Smooth muscle cell (in vitro differentiated cells): ENCODE measurements at regions not wholly inside any gene's neighbourhood (a gene's known extent, or its start where the extent isn't known, plus 50 kb on each side); places are given as distances from the start of the nearest gene placed in this dataset.

Experiments
- DNase-seq: peaks from one replicate; lab custom pipeline; 2025; ENCODE audit not compliant: unreplicated experiment; lab: John Stamatoyannopoulos, UW
- H2AFZ ChIP-seq: fragments of 200-600 bp; sonication (generic); 2 replicates; pipeline ENCODE4 v1.6.0; 2016; ENCODE audit warnings: antibody characterized with exemption, low read depth, mild to moderate bottlenecking
- H3F3A ChIP-seq: fragments of 200-600 bp; sonication (generic); 2 replicates; pipeline ENCODE4 v1.6.0; 2017; ENCODE audit warnings: antibody characterized with exemption, low read depth
- H3K27ac ChIP-seq: fragments of 200-600 bp; sonication (generic); 2 replicates; pipeline ENCODE4 v1.5.1; 2016; ENCODE audit warnings: low read depth, mild to moderate bottlenecking
- H3K27me3 ChIP-seq: fragments of 200-600 bp; sonication (generic); 2 replicates; pipeline ENCODE4 v1.6.1; 2016; ENCODE audit warnings: low read depth, mild to moderate bottlenecking
- H3K36me3 ChIP-seq: fragments of 200-600 bp; sonication (generic); 2 replicates; pipeline ENCODE4 v1.5.1; 2016; ENCODE audit warnings: low read depth
- H3K4me1 ChIP-seq: fragments of 200-600 bp; sonication (generic); 2 replicates; pipeline ENCODE4 v1.5.1; 2016; ENCODE audit warnings: low read depth
- H3K4me2 ChIP-seq: fragments of 200-600 bp; sonication (generic); 2 replicates; pipeline ENCODE4 v1.6.0; 2016; ENCODE audit warnings: mild to moderate bottlenecking
- H3K4me3 ChIP-seq: fragments of 200-600 bp; sonication (generic); 2 replicates; pipeline ENCODE4 v1.5.1; 2016; ENCODE audit warnings: mild to moderate bottlenecking
- H3K79me2 ChIP-seq: fragments of 200-600 bp; sonication (generic); 2 replicates; pipeline ENCODE4 v1.6.0; 2016; ENCODE audit warnings: low read depth, mild to moderate bottlenecking
- H3K9ac ChIP-seq: fragments of 200-600 bp; sonication (generic); 2 replicates; pipeline ENCODE4 v1.6.0; 2016; ENCODE audit warnings: low read depth
- H3K9me3 ChIP-seq: fragments of 200-600 bp; sonication (generic); replicated peaks from 2 replicates; pipeline ENCODE4 v1.5.1; 2016; ENCODE audit warnings: low read depth
- H4K20me1 ChIP-seq: fragments of 200-600 bp; sonication (generic); 2 replicates; pipeline ENCODE4 v1.6.0; 2016; ENCODE audit warnings: low read depth
- WGBS: methylation state at CpG from one replicate; pipeline ENCODE4 v1.1.7; 2016; ENCODE audit warnings: low lambda C conversion rate; 5-methylcytosine and 5-hydroxymethylcytosine counted together
- TF ChIP-seq, protein P1 (sequence below): fragments of 200-600 bp; sonication (generic); IDR thresholded peaks from 2 replicates; pipeline ENCODE4 v1.5.1; 2017; ENCODE audit warnings: borderline replicate concordance, mild to moderate bottlenecking, antibody characterized with exemption; ENCODE audit not compliant: insufficient read depth, poor library complexity, severe bottlenecking

DNA sequence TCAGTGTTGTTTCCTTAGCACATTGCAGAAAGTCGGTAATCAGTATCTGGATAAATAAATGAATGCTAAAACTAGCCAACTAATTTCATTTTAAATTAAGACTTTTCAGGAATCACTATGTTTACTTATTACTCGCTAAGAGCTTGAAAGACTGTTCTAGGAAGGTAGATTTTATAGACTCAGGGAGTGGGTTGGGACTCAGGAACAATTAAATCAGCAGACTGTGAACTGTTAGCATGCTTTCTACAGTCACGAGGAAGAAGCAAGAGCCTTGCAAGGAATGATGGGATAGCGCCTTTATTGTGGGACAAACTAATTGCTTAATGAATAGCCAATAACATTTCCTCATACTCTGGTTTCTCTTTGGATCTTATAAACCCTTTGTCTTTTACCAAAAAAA lies 183.2 kb upstream of the AADAT start:
- Histone ChIP-seq H3K79me2 (no peaks in the 10 kb centered on the region), H3K9ac (no peak overlapping the region), H3K27me3 (no peaks in the 10 kb centered on the region), H3F3A (no peaks in the 10 kb centered on the region), H4K20me1 (no peaks in the 10 kb centered on the region), H2AFZ (no peak overlapping the region), H3K27ac (no peak overlapping the region), H3K4me1 (peaks cover 7% of the 10 kb centered on the region), H3K4me2 (peak overlapping the region; percentile 59), H3K4me3 (no peak overlapping the region), H3K36me3 (no peaks in the 10 kb centered on the region), H3K9me3 (no peaks in the 10 kb centered on the region)
- no peak for DNase-seq
- TF ChIP-seq, protein P1, sequence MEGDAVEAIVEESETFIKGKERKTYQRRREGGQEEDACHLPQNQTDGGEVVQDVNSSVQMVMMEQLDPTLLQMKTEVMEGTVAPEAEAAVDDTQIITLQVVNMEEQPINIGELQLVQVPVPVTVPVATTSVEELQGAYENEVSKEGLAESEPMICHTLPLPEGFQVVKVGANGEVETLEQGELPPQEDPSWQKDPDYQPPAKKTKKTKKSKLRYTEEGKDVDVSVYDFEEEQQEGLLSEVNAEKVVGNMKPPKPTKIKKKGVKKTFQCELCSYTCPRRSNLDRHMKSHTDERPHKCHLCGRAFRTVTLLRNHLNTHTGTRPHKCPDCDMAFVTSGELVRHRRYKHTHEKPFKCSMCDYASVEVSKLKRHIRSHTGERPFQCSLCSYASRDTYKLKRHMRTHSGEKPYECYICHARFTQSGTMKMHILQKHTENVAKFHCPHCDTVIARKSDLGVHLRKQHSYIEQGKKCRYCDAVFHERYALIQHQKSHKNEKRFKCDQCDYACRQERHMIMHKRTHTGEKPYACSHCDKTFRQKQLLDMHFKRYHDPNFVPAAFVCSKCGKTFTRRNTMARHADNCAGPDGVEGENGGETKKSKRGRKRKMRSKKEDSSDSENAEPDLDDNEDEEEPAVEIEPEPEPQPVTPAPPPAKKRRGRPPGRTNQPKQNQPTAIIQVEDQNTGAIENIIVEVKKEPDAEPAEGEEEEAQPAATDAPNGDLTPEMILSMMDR, result no peak
- 70% methylated on average over 4 of the region's 4 CpGs for WGBS

DNA sequence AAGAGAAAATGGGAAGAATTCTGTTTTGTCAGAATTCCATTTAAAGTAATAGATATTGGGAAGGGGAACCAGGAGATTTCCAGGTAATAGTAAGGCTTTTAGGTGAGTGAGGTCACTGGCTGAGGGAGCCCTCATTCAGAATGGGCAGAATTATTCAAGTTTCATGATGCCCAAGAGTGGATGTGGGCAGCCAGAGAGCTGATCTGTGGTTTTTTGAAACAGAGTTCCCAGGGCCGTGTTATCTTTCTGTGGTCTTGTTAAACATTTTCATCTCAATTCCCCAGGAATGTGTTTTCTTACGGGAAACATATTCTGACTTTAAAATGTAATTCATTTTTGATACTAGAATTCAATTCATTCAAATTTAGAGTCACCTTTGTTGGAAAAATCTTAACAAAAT lies 182.0 kb upstream of the AADAT start:
- Histone ChIP-seq H3K4me1 (peaks cover 7% of the 10 kb centered on the region), H3K4me3 (no peak overlapping the region), H2AFZ (no peak overlapping the region), H3K4me2 (peak overlapping the region; percentile 59), H4K20me1 (no peaks in the 10 kb centered on the region), H3K27me3 (no peaks in the 10 kb centered on the region), H3K9ac (no peak overlapping the region), H3F3A (no peaks in the 10 kb centered on the region), H3K36me3 (no peaks in the 10 kb centered on the region), H3K9me3 (no peaks in the 10 kb centered on the region), H3K27ac (peak overlapping the region; percentile 25), H3K79me2 (no peaks in the 10 kb centered on the region)
- TF ChIP-seq, protein P1, result no peak
- WGBS, result 10% methylated on average over 2 of the region's 2 CpGs
- DNase-seq, result no peak

DNA sequence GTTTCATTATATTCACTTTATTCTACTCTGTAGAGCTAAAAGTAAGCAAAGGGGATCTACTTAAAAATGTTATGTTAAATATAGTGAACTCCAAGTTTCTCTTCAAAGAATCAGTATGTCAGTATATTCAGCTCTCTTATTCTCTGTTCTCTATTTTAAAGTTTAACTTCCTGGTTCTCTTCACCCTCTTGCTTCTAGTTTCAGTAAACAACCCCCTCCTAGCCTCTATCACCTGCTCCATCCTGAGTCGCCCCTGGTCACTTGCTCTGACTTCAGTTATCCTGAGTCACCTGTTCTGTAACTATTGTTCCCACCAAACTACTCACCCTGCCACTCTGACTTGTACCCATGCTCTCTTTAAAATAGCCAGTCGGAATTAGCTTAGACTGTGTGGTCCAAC lies 180.9 kb upstream of the AADAT start:
- Histone ChIP-seq H2AFZ (no peak overlapping the region), H3K4me3 (no peak overlapping the region), H3K4me1 (peaks cover 7% of the 10 kb centered on the region), H3K4me2 (no peak overlapping the region), H3K36me3 (no peaks in the 10 kb centered on the region), H3K27me3 (no peaks in the 10 kb centered on the region), H3F3A (no peaks in the 10 kb centered on the region), H3K79me2 (no peaks in the 10 kb centered on the region), H3K9me3 (no peaks in the 10 kb centered on the region), H4K20me1 (no peaks in the 10 kb centered on the region), H3K9ac (no peak overlapping the region), H3K27ac (no peak overlapping the region)
- TF ChIP-seq, protein P1, result no peak
- WGBS, result 93% methylated on average over 2 of the region's 2 CpGs
- DNase-seq, result no peak

DNA sequence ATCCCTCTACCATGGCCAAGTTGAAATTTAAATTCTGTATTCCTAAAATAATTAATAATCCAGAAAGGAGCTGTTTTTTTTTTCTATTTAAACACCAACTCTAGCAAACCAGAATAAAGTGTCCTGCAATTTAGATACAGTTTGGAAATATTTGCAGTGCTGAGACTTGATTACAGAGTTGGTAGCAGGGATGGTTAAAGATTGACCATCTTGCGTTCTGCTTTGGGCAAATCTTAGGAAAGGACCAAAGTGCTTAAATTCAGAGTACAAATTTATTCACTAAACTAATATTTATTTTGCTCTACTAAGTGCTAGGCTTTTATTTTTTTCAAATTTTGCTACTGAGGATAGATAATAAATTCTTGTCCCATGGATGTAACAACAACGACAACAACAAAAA lies 180.2 kb upstream of the AADAT start:
- WGBS, result 98% methylated on average over 2 of the region's 2 CpGs
- Histone ChIP-seq H3K4me3 (no peak overlapping the region), H4K20me1 (no peaks in the 10 kb centered on the region), H3K36me3 (no peaks in the 10 kb centered on the region), H3K4me2 (no peak overlapping the region), H3K79me2 (no peaks in the 10 kb centered on the region), H3K27me3 (no peaks in the 10 kb centered on the region), H3F3A (no peaks in the 10 kb centered on the region), H3K27ac (no peak overlapping the region), H3K4me1 (peaks cover 7% of the 10 kb centered on the region), H2AFZ (no peak overlapping the region), H3K9me3 (no peaks in the 10 kb centered on the region), H3K9ac (no peak overlapping the region)
- no peak for DNase-seq
- TF ChIP-seq, protein P1, result no peak
